ENCODE measurements at regions not wholly inside any gene's neighbourhood (a gene's known extent, or its start where the extent isn't known, plus 50 kb on each side); places are given as distances from the start of the nearest gene placed in this dataset.

- TF ChIP-seq CTCF (IDR thresholded peaks at IDR 0.05; ENCODE audit: poor library complexity, severe bottlenecking) = no peak
- Histone ChIP-seq H3K27me3 (ENCODE audit: insufficient read depth, poor library complexity, severe bottlenecking) (no peaks in the 10 kb centered on the region), H3K9me3 (ENCODE audit: severe bottlenecking) (no peaks in the 10 kb centered on the region), H3K36me3 (ENCODE audit: low read depth) (no peaks in the 10 kb centered on the region), H3K4me3 (ENCODE audit: severe bottlenecking) (no peak overlapping the region), H3K4me1 (ENCODE audit: insufficient read depth, poor library complexity, severe bottlenecking) (no peaks in the 10 kb centered on the region), H3K27ac (ENCODE audit: poor library complexity, severe bottlenecking) (no peak overlapping the region)
- ATAC-seq (ENCODE audit: low read depth) = no peak
- DNase-seq (ENCODE audit: low spot score) = no peak
Measured at GRCh38 chr10:43765516-43765915, 116.8 kb upstream of the ZNF32 start.

GRCh38 chr10:43763846-43764245 lies 115.2 kb upstream of the ZNF32 start:
- TF ChIP-seq CTCF (IDR thresholded peaks at IDR 0.05; ENCODE audit: poor library complexity, severe bottlenecking) = no peak

GRCh38 chr10:43760514-43760913 lies 111.8 kb upstream of the ZNF32 start:
- Histone ChIP-seq H3K4me1 (ENCODE audit: insufficient read depth, poor library complexity, severe bottlenecking) (no peaks in the 10 kb centered on the region), H3K27ac (ENCODE audit: poor library complexity, severe bottlenecking) (no peak overlapping the region), H3K27me3 (ENCODE audit: insufficient read depth, poor library complexity, severe bottlenecking) (no peaks in the 10 kb centered on the region), H3K9me3 (ENCODE audit: severe bottlenecking) (no peaks in the 10 kb centered on the region), H3K4me3 (ENCODE audit: severe bottlenecking) (no peak overlapping the region), H3K36me3 (ENCODE audit: low read depth) (no peaks in the 10 kb centered on the region)
- DNase-seq (ENCODE audit: low spot score) (no peak), ATAC-seq (ENCODE audit: low read depth) (no peak)
- TF ChIP-seq CTCF (IDR thresholded peaks at IDR 0.05; ENCODE audit: poor library complexity, severe bottlenecking) = no peak

More at GRCh38 chr10:43763846-43764245, 115.2 kb upstream of the ZNF32 start:
- Histone ChIP-seq H3K27me3 (ENCODE audit: insufficient read depth, poor library complexity, severe bottlenecking) (no peaks in the 10 kb centered on the region), H3K4me1 (ENCODE audit: insufficient read depth, poor library complexity, severe bottlenecking) (no peaks in the 10 kb centered on the region), H3K36me3 (ENCODE audit: low read depth) (no peaks in the 10 kb centered on the region), H3K4me3 (ENCODE audit: severe bottlenecking) (no peak overlapping the region), H3K27ac (ENCODE audit: poor library complexity, severe bottlenecking) (no peak overlapping the region), H3K9me3 (ENCODE audit: severe bottlenecking) (no peaks in the 10 kb centered on the region)
- no peak for DNase-seq (ENCODE audit: low spot score)
- no peak for ATAC-seq (ENCODE audit: low read depth)

- no peak for DNase-seq (ENCODE audit: low spot score)
- Histone ChIP-seq H3K4me1 (ENCODE audit: insufficient read depth, poor library complexity, severe bottlenecking) (no peaks in the 10 kb centered on the region), H3K27ac (ENCODE audit: poor library complexity, severe bottlenecking) (no peak overlapping the region), H3K9me3 (ENCODE audit: severe bottlenecking) (no peaks in the 10 kb centered on the region), H3K4me3 (ENCODE audit: severe bottlenecking) (no peak overlapping the region), H3K27me3 (ENCODE audit: insufficient read depth, poor library complexity, severe bottlenecking) (no peaks in the 10 kb centered on the region), H3K36me3 (ENCODE audit: low read depth) (no peaks in the 10 kb centered on the region)
- no peak for TF ChIP-seq CTCF (IDR thresholded peaks at IDR 0.05; ENCODE audit: poor library complexity, severe bottlenecking)
- no peak for ATAC-seq (ENCODE audit: low read depth)
Measured at GRCh38 chr10:43759216-43759615, 110.5 kb upstream of the ZNF32 start.

- no peaks in the 10 kb centered on the region for H3K36me3 ChIP-seq (ENCODE audit: low read depth)
- H3K27me3 ChIP-seq (ENCODE audit: insufficient read depth, poor library complexity, severe bottlenecking) = no peaks in the 10 kb centered on the region
- H3K4me3 ChIP-seq (ENCODE audit: severe bottlenecking) = no peak overlapping the region
- no peak for TF ChIP-seq CTCF (IDR thresholded peaks at IDR 0.05; ENCODE audit: poor library complexity, severe bottlenecking)
- no peaks in the 10 kb centered on the region for H3K4me1 ChIP-seq (ENCODE audit: insufficient read depth, poor library complexity, severe bottlenecking)
- H3K27ac ChIP-seq (ENCODE audit: poor library complexity, severe bottlenecking) = no peak overlapping the region
- no peaks in the 10 kb centered on the region for H3K9me3 ChIP-seq (ENCODE audit: severe bottlenecking)
- ATAC-seq (ENCODE audit: low read depth) (no peak), DNase-seq (ENCODE audit: low spot score) (no peak)
Measured at GRCh38 chr10:43756341-43756740, 107.7 kb upstream of the ZNF32 start.

Measured in RWPE2 (cell line).